ENCODE measurements at regions not wholly inside any gene's neighbourhood (a gene's known extent, or its start where the extent isn't known, plus 50 kb on each side); places are given as distances from the start of the nearest gene placed in this dataset.

GRCh38 chr1:98066911-98067310, 146.1 kb upstream of the DPYD start:
- TF ChIP-seq, protein P1, sequence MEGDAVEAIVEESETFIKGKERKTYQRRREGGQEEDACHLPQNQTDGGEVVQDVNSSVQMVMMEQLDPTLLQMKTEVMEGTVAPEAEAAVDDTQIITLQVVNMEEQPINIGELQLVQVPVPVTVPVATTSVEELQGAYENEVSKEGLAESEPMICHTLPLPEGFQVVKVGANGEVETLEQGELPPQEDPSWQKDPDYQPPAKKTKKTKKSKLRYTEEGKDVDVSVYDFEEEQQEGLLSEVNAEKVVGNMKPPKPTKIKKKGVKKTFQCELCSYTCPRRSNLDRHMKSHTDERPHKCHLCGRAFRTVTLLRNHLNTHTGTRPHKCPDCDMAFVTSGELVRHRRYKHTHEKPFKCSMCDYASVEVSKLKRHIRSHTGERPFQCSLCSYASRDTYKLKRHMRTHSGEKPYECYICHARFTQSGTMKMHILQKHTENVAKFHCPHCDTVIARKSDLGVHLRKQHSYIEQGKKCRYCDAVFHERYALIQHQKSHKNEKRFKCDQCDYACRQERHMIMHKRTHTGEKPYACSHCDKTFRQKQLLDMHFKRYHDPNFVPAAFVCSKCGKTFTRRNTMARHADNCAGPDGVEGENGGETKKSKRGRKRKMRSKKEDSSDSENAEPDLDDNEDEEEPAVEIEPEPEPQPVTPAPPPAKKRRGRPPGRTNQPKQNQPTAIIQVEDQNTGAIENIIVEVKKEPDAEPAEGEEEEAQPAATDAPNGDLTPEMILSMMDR (IDR thresholded peaks at IDR 0.05): no peak
- TF ChIP-seq EZH2 (IDR thresholded peaks at IDR 0.05): no peak
- no peak for TF ChIP-seq EZH2phosphoT487 (IDR thresholded peaks at IDR 0.05)

All from neural progenitor cell (in vitro differentiated cells).